COLO668 (cell line): ENCODE measurements at regions not wholly inside any gene's neighbourhood (a gene's known extent, or its start where the extent isn't known, plus 50 kb on each side); places are given as distances from the start of the nearest gene placed in this dataset.
"Not testable (repeated sequence)": the region's sequence is repeated elsewhere in the genome, so short reads cannot be mapped to it uniquely, and the experiment has no call there.

Source experiments
- DNase-seq: peaks from one replicate; lab custom pipeline; 2025; ENCODE audit not compliant: unreplicated experiment; lab: John Stamatoyannopoulos, UW

- DNase-seq, result no peak
Observed at GRCh38 chr5:13107537-13107936, 837.0 kb downstream of the DNAH5 start.

DNA sequence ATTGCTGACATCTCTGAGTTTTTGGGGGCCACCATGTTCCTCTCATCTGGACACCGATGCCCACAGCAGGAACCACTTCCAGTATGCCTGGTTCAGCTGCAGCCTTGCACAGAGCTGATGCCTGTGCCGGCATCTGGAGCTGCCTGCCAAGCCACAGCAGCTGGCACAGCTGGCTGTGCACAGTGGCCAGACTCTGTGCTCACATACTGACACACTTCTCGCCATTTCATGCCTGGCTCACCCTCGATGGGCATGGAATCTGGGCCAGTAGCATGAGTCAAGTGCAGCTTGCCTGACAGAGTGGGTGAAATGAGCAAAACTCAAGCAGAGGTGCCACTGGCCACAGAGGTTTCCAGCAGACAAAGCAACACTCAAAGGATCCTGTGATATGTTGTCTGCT lies 863.4 kb downstream of the DNAH5 start:
- DNase-seq, result no peak

DNA sequence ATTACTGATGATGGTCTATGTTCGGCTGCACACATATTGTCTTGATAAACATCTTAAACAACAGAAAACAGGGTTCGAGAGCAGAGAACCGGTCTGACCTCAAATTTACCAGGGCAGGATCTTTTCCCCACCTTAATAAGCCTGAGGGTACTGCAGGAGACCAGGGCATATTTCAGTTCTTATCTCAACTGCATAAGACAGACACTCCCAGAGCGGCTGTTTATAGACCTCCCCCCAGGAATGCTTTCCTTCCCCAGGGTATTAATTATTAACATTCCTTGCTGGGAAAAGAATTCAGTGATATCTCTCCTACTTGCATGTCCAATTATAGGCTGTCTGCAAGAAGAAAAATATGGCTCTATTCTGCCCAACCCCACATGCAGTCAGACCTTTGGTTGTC lies 871.6 kb downstream of the DNAH5 start:
- not testable (repeated sequence) for DNase-seq

DNA sequence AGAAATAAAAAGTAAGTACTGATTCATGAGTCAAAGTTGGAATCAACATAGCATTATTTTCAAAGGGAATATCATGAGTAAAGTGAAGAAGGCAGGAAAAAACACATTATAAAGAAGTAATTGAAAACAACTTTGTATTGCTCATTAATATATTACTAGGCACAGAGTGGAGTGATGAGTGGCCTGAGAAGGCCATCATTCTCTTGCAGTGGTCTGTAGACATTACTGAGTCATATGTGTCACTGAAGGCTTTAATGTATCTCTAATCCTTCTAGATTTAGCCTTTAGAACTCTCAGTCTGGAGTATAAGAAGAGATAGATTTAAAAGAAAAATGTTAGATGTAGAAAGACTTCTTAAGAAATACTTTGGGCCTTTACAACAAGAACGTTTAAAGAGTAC lies 881.4 kb downstream of the DNAH5 start:
- no peak for DNase-seq

DNA sequence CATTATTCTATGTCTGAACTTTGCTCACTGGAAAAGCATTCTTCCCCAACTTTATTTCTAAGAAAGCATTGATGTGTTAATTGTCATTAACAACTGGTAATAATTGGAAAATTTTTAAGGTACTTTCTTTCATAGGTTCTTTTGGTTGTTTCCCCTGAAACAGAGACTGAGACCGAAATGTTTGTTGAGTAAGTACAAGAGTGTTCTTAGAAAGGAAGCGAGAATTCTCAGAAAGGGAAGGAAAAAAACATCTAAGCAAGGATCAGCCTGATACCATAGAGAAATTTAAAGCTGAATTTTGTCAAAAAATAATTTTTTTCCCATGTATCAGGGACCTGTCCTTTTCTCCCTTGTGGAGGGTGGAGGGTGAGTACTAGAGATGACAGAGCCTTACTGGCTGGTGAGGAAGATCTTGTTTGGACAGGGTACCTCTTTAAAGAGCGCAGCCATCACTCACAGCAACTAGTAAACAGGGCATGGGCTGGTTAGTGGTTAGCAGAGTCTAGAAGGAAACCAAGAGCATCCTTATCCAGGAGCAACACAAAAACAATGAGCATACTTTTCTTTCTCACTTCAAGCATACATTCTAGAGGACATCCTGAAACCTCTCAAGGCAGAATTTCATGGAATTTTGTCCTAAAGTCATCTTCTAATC lies 898.5 kb downstream of the DNAH5 start:
- DNase-seq, result no peak

GRCh38 chr5:13034061-13034460 lies 910.4 kb downstream of the DNAH5 start:
- no peak for DNase-seq

DNA sequence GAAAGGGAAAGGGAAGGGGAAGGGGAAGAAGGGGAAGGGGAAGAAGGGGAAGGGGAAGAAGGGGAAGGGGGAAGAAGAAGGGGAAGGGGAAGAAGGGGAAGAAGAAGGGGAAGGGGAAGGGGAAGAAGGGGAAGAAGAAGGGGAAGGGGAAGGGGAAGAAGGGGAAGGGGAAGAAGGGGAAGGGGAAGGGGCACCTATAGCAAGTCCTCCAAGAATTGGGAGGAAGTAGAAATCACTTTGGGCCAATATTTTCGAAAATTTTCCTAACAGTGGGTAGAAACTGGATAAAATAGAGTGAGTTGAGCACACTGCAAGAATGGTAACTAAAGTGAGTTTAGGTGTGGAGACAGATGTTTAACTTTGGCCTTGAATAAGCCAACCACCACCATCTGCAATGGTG lies 915.3 kb downstream of the DNAH5 start:
- DNase-seq, result no peak

- no peak for DNase-seq
Observed at GRCh38 chr5:13027874-13028273, 916.6 kb downstream of the DNAH5 start.

DNA sequence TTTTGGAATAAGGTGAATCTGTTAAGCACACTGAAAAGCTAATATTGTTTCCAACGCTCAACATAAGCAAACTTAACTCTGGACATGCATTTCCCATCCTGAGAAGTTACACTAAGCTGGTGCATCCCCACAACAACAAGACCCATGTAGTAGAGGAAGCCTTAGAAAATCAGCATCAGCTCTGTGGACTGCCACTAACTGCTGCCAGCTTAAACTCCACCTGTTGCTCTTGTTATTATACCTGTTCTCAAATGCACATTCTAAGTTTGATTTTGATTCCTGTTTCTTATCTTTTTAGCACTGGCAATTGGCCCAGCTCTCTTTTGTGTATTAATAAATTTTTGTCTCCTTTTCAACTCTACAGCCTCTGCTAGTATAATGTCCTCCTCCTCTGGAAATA lies 924.8 kb downstream of the DNAH5 start:
- DNase-seq, result no peak

- DNase-seq, result no peak
Observed at GRCh38 chr5:13003457-13003856, 941.0 kb downstream of the DNAH5 start.

- no peak for DNase-seq
Observed at GRCh38 chr5:12999667-13000066, 944.8 kb downstream of the DNAH5 start.

- no peak for DNase-seq
Observed at GRCh38 chr5:12985142-12985541, 959.3 kb downstream of the DNAH5 start.

DNA sequence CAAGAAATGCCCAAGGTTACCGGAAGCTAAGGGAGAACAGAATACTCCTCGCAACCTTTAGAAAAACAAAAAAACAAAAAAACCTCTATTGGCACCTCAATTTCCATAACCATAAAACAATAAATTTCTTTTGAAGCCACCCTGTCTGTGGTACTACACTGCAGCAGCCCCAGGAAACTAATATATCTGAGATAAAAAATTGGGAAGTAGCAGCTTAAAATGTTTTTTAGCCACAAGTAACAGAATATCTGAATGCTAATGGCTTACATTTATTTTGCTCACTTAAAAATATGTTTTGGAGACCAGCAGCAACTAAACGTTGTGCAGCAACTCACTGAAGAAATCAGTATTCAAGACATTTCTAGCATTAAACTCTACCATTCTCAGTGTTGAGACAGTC lies 969.6 kb downstream of the DNAH5 start:
- DNase-seq, result no peak

- DNase-seq, result no peak
Observed at GRCh38 chr5:12965804-12966203, 978.7 kb downstream of the DNAH5 start.

GRCh38 chr5:12959713-12960112 lies 984.8 kb downstream of the DNAH5 start:
- no peak for DNase-seq

GRCh38 chr5:12952409-12952808 lies 992.1 kb downstream of the DNAH5 start:
- DNase-seq, result no peak

DNA sequence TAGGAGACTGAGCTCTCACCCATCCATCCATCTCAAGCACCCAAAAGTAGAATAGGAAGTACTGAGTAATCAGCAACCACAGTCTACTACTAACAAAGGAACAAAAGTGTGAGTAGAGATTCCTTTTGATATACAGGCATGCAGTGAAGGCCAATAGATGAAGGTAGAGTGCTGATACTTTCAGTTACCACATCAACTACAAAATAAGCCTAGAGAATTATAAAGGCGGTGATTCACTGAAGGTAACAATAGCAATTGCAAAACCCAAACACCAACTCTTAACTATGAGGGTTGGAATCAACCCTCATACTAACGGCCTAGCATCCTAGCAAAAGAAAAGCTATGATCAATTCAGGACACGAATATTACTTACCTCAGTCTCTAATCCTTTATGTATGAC lies 992.6 kb downstream of the DNAH5 start:
- no peak for DNase-seq

DNA sequence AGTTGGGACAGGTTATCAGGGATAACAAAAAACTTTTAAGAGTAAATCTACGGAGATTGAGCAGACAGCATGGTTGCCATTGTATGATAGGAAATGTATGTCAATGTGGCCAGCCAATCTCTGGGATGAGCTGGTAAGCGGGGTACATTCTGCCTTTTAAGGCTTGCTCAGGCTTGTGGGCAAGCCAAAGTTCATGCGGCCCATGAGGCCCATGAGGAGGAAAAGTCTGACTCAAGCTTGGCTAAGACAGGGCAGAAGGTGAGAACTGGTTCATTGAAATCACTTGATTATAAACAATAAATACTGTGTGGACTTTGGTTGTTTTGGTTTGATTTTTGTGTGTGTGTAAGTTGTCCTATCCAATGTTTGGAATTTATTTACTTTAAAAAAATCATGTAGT lies 997.1 kb downstream of the DNAH5 start:
- DNase-seq, result no peak

DNA sequence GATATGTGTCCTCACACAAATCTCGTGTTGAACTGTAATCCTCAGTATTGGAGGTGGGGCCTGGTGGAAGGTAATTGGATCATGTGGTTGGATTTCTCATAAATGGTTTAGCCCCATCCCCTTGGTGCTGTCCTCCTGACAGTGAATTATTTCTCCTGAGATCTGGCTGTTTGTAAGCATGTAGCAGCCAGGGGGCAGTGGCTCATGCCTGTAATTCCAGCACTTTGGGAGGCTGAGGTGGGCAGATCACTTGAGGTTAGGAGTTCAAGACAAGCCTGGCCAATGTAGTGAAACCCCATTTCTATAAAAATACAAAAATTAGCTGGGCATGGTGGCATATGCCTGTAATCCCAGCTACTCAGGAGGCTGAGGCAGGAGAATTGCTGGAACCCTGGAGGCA lies 999.0 kb downstream of the DNAH5 start:
- DNase-seq, result not testable (repeated sequence)

DNA sequence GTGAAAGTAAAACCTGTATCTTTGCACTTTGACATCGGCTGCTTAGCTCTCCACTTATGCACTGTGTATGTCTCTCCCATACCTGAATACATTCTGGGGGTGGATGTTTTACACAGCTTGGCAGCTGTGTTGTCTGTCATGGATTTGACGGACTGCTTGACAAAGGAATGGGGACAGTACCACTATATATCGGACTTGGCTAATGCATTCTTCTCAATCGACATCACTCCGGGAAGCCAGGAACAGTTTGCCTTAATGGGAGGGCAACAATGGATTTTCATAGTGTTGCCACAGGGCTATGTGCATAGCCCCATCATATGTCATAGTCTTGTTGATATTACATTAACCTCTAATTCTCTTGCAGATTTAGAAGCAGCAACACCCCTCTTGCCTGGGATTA lies 1008.3 kb downstream of the DNAH5 start:
- no peak for DNase-seq

GRCh38 chr5:12934722-12935121 lies 1009.8 kb downstream of the DNAH5 start:
- no peak for DNase-seq

GRCh38 chr5:12920527-12920926 lies 1016.3 kb upstream of the CTNND2 start:
- DNase-seq, result no peak

- DNase-seq, result no peak
Observed at GRCh38 chr5:12911156-12911555, 1006.9 kb upstream of the CTNND2 start.

- no peak for DNase-seq
Observed at GRCh38 chr5:12910641-12911040, 1006.4 kb upstream of the CTNND2 start.
